ENCODE measurements at regions not wholly inside any gene's neighbourhood (a gene's known extent, or its start where the extent isn't known, plus 50 kb on each side); places are given as distances from the start of the nearest gene placed in this dataset.
A peak's percentile ranks its signal among the peaks of the same experiment; 100 is the strongest.

DNA sequence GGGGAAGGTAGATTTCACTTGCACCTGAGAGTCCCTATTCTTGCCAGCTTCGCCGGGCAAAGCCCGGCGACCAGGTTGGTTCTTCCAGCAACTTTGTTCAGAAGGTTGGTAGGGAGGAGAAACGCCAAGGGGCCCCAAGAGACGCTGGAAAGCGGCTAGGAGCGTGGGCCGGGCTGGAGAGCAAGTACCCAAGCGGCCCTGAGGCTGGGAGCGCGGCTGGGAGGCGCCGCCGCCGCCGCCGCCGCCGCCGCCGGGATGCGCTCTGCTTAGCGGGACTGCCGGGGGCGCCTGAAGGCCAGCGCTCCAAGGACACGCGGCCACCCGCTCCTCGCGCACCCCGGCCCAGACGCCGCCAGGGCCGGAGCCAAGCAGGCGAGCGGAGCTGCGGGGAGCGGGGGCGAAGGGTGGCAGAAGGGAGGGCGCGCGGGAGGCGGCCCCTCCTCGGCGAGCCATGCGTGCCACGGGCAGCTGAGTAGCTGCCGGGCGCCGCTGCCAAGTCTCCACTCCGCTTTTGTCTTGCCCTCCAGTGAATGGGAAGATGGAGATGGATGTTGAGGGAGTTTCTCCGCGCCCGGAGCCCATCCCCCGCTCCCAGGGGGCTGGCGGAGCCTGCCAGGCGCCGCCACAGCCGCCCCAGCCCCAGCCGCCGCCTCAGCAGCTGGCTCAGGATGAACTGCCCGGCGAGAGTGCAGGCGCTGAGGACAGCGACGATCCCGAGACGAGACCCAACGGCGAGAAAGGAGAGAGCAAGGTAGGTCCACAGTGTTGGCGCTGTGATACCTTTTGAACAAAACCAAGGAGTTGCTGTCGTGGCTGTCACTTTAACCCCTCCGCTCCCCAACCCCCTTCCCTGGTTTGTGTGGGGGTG, 227.4 kb upstream of the AZI2 start:
- no peak overlapping the region for H3K27ac Mint-ChIP-seq
- no peaks in the 10 kb centered on the region for H3K36me3 Mint-ChIP-seq (ENCODE audit: low read depth)
- intact Hi-C loops (cut with micrococcal nuclease) = loop anchor here (5.0 kb wide), 1 partner anchor 859 kb away; no protein-coding TSS in a partner anchor
- H3K4me1 Mint-ChIP-seq (ENCODE audit: low read depth) = peaks cover 9% of the 10 kb centered on the region
- no peak for DNase-seq (ENCODE audit: low spot score)
- peaks cover 45% of the 10 kb centered on the region for H3K27me3 Mint-ChIP-seq (ENCODE audit: insufficient read depth)
- no peaks in the 10 kb centered on the region for H3K9me3 Mint-ChIP-seq
- H3K4me3 Mint-ChIP-seq = no peak overlapping the region

DNA sequence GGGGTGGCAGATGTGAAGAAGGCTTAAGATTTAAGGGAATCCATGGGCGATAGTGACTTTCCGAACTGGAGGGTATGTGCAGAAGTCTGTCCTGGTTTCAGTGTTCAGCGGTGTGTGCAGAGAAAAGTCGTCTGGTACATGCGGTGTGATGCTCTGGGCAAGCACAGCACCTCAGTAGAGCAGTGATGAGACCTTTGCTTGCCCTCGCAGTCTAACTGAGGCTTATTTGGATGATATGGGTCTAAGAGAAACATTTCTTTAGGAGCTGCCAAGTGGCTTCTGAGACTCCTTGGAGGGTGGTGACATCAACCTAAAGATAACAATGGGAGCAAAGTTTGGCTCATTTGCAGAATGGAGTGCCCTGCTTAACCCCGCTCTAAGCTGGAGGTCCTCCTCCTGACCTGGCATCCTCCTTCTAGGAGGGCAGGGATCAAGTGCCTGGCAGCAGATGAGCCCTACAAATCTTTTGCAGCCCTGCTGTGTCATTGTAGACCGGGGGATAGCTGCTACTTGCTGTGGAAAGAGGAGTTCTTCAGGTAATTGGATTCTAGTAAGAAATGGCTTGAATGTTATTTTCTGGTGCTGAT, 228.1 kb upstream of the AZI2 start:
- Mint-ChIP-seq H3K4me1 (ENCODE audit: low read depth) (peaks cover 9% of the 10 kb centered on the region), H3K36me3 (ENCODE audit: low read depth) (no peaks in the 10 kb centered on the region), H3K9me3 (no peaks in the 10 kb centered on the region), H3K27ac (no peak overlapping the region), H3K27me3 (ENCODE audit: insufficient read depth) (peaks cover 45% of the 10 kb centered on the region), H3K4me3 (no peak overlapping the region)
- no peak for DNase-seq (ENCODE audit: low spot score)
- intact Hi-C loops (cut with micrococcal nuclease) = loop anchor here (5.0 kb wide), 1 partner anchor 859 kb away; no protein-coding TSS in a partner anchor

DNA sequence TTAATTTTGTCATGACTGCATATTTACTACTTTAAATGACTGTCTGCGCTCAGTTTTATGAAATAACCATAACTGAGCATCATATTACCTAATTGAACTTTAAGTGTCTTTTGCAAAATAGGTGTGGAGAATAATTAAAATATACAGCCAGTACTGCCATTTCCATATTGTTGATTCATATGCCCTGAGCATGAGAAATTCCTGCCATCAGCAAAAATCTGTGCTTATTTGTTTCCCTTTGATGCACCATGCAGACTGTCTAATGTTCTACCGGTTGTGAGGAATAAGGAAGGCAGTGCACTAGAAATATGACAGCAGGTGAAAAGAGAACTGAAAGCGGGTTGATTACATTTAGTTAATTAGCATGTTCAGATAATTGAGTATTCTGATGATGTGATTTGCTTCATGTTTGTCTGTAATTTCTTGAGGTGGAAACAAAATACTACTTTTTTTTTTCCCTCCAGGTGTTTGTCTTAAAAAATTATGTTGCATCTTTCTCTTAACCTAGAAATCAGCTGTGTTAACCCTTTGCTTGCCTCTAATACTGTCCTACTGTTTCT, 229.4 kb upstream of the AZI2 start:
- intact Hi-C loops (cut with micrococcal nuclease) = loop anchor here (5.0 kb wide), 1 partner anchor 861 kb away; no protein-coding TSS in a partner anchor
- H3K4me3 Mint-ChIP-seq = no peak overlapping the region
- no peaks in the 10 kb centered on the region for H3K9me3 Mint-ChIP-seq
- H3K36me3 Mint-ChIP-seq (ENCODE audit: low read depth) = no peaks in the 10 kb centered on the region
- peaks cover 44% of the 10 kb centered on the region for H3K27me3 Mint-ChIP-seq (ENCODE audit: insufficient read depth)
- peaks cover 9% of the 10 kb centered on the region for H3K4me1 Mint-ChIP-seq (ENCODE audit: low read depth)
- H3K27ac Mint-ChIP-seq = no peak overlapping the region
- no peak for DNase-seq (ENCODE audit: low spot score)

DNA sequence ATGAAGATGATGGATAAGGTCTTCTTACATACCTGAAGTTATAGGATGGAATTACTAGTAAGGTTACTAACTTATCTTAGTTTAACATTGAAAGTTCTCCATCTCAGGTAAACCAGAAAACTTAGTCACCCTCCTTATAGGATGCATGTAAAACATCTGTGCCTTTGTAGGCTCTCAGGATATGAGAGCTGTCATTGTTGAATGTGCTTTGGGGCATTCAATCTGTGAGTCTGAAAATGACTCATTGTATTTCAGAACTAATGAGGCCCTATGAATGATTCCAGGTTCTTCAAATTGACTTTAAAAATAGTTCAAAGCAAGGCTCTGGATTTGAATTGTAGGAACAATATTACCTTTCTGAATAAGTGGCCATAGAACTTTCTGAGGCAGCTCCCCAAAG, 237.7 kb upstream of the AZI2 start:
- Mint-ChIP-seq H3K9me3 (no peaks in the 10 kb centered on the region), H3K36me3 (ENCODE audit: low read depth) (no peaks in the 10 kb centered on the region), H3K27me3 (ENCODE audit: insufficient read depth) (no peaks in the 10 kb centered on the region), H3K27ac (no peak overlapping the region), H3K4me3 (no peak overlapping the region), H3K4me1 (ENCODE audit: low read depth) (no peaks in the 10 kb centered on the region)
- intact Hi-C loops (cut with micrococcal nuclease) = no loop called here
- no peak for DNase-seq (ENCODE audit: low spot score)

DNA sequence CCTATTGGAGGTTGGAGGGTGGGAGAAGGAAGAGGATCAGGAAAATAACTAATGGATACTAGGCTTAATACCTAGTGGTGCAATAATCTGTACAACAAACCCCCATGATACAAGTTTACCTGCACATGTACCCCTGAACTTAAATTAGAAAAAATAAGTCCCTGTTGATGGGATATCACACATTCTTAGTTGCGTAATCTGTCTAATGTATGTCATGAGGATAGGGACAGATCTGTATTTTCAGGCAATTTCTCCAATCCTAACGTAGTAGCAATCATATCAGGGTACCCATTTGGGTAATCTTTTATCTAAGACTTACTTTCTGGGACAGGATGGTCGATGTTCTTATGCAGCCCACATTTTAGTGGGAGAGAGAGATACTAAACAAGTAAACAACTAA, 239.1 kb upstream of the AZI2 start:
- no peaks in the 10 kb centered on the region for H3K36me3 Mint-ChIP-seq (ENCODE audit: low read depth)
- H3K4me3 Mint-ChIP-seq = no peak overlapping the region
- DNase-seq (ENCODE audit: low spot score) = no peak
- no peaks in the 10 kb centered on the region for H3K4me1 Mint-ChIP-seq (ENCODE audit: low read depth)
- no peaks in the 10 kb centered on the region for H3K9me3 Mint-ChIP-seq
- no peaks in the 10 kb centered on the region for H3K27me3 Mint-ChIP-seq (ENCODE audit: insufficient read depth)
- no peak overlapping the region for H3K27ac Mint-ChIP-seq
- intact Hi-C loops (cut with micrococcal nuclease) = no loop called here

DNA sequence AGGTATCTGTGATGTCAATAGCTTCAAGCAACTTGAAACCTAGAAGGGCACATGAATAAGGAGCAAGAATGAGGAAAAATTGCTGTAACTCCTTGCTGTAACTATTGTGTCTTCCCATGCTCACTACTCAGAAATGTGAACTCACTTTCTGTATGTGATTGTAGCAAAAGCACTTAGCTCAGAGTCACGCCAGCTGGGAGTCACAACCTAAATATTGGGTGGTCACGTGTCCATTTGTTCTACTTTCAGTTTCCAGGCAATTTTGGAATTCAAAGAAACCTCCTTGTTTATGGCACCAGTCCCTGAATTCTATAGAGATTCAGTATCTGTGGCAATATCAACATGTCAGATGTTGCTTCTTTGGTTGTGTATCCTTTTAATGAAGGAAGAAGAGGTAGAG, 241.6 kb upstream of the AZI2 start:
- Mint-ChIP-seq H3K4me3 (no peak overlapping the region), H3K27me3 (ENCODE audit: insufficient read depth) (no peaks in the 10 kb centered on the region), H3K27ac (no peak overlapping the region), H3K36me3 (ENCODE audit: low read depth) (no peaks in the 10 kb centered on the region), H3K4me1 (ENCODE audit: low read depth) (no peaks in the 10 kb centered on the region), H3K9me3 (no peaks in the 10 kb centered on the region)
- no peak for DNase-seq (ENCODE audit: low spot score)
- intact Hi-C loops (cut with micrococcal nuclease) = no loop called here

DNA sequence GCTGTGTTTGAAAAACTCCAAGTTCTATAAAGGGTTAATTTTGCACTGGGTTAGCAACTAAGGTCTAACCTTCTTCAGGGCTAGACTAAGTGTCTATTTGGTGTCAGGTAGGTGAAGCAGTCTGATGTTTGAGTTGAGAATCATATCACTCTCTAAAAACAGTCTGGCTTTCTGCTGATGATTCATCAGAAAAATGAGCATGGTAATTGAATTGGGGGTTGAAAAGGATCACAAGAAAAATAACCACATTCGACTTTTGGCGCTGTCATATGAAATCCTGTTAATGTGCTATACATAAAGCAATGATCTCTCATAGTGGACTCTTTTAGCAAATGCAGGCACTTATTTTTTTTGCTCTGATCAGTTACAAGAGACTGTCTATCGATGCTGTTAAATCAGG, 242.2 kb upstream of the AZI2 start:
- no peaks in the 10 kb centered on the region for H3K27me3 Mint-ChIP-seq (ENCODE audit: insufficient read depth)
- no peak overlapping the region for H3K27ac Mint-ChIP-seq
- H3K4me1 Mint-ChIP-seq (ENCODE audit: low read depth) = no peaks in the 10 kb centered on the region
- DNase-seq (ENCODE audit: low spot score) = no peak
- H3K9me3 Mint-ChIP-seq = no peaks in the 10 kb centered on the region
- H3K36me3 Mint-ChIP-seq (ENCODE audit: low read depth) = no peaks in the 10 kb centered on the region
- H3K4me3 Mint-ChIP-seq = no peak overlapping the region
- intact Hi-C loops (cut with micrococcal nuclease) = no loop called here

DNA sequence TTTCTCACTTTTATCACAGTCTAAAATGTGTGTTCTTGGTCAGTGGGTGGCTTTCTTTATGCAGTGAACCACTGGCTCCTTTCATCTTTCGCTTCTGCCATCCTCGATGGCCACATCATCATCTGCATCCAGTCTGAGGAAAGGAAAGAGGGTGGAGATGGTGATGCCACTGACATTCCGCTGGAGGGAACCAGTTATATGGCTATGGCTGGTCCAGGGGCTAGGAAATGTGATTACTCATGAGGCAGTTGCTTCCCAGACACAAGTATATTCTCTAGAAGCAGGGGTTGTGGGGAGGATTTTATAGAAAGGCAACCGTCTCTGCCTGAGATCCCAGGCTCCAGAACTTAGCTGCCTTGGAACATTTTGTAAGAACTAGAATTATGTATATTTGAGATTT, 246.7 kb upstream of the AZI2 start:
- Mint-ChIP-seq H3K9me3 (no peaks in the 10 kb centered on the region), H3K36me3 (ENCODE audit: low read depth) (no peaks in the 10 kb centered on the region), H3K27me3 (ENCODE audit: insufficient read depth) (no peaks in the 10 kb centered on the region), H3K4me1 (ENCODE audit: low read depth) (no peaks in the 10 kb centered on the region), H3K4me3 (no peak overlapping the region), H3K27ac (no peak overlapping the region)
- intact Hi-C loops (cut with micrococcal nuclease) = no loop called here
- no peak for DNase-seq (ENCODE audit: low spot score)

DNA sequence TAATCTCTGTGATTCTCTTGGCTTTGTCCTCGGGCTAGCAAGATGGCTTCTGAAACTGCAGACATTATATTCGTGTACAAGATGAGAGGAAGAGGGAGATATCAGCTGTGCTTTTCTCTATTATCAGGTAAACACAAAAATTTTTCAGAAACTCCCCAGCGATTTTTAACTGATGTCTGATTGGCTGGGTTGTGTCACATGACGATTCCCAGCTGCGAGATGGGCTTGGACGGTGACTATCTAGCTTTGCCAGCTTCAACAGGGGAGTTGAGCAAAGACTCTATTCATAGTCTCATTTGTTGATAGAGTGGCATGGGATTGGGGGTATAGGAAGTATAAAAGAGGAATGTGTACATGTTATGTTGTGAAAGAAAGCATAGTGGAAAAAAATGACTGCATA, 248.8 kb upstream of the AZI2 start:
- Mint-ChIP-seq H3K36me3 (ENCODE audit: low read depth) (no peaks in the 10 kb centered on the region), H3K4me1 (ENCODE audit: low read depth) (no peaks in the 10 kb centered on the region), H3K27me3 (ENCODE audit: insufficient read depth) (no peaks in the 10 kb centered on the region), H3K27ac (peak overlapping the region; percentile 54), H3K4me3 (no peak overlapping the region), H3K9me3 (no peaks in the 10 kb centered on the region)
- intact Hi-C loops (cut with micrococcal nuclease) = no loop called here
- no peak for DNase-seq (ENCODE audit: low spot score)

DNA sequence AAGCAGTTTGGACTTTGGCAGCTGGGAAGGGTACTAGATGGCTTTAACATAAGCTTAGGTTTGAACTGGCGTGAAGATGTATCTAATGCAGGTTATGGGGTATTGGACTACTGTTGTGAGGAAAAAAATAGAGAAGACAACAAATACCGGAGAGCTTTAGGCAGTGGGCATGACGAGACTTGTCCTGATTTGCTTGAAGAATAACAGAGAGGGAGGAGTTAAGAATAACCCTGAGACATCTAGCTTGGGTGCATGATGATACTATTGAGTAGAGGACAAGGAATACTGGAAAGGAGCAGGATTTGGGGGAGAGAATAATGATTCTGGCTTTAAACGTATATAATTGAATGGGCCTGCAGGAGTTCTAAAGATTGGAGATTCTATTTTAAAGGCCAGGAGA, 249.5 kb upstream of the AZI2 start:
- intact Hi-C loops (cut with micrococcal nuclease) = no loop called here
- DNase-seq (ENCODE audit: low spot score) = no peak
- no peaks in the 10 kb centered on the region for H3K36me3 Mint-ChIP-seq (ENCODE audit: low read depth)
- no peaks in the 10 kb centered on the region for H3K9me3 Mint-ChIP-seq
- H3K27me3 Mint-ChIP-seq (ENCODE audit: insufficient read depth) = peaks cover under 1% of the 10 kb centered on the region
- no peak overlapping the region for H3K4me3 Mint-ChIP-seq
- H3K27ac Mint-ChIP-seq = no peak overlapping the region
- H3K4me1 Mint-ChIP-seq (ENCODE audit: low read depth) = no peaks in the 10 kb centered on the region

DNA sequence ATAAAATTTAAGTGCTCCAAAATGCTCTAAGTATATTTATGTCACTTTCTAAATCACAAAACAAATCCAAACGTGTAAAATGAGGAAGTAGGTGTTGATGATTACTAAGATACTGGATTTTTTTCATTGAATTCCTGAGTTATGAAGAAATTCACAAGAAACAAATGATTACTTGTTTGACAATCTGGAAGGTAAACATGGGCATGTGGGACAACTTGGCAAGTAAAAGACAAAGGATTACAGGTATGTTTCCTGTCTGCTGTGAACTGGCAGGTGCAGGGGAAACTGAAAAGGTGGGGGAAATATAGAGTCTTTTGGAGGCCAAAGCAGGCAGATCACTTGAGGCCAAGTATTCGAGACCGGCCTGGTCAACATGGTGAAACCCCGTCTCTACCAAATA, 252.7 kb upstream of the AZI2 start:
- no peak overlapping the region for H3K4me3 Mint-ChIP-seq
- H3K4me1 Mint-ChIP-seq (ENCODE audit: low read depth) = no peaks in the 10 kb centered on the region
- no peaks in the 10 kb centered on the region for H3K9me3 Mint-ChIP-seq
- peaks cover 2% of the 10 kb centered on the region for H3K27me3 Mint-ChIP-seq (ENCODE audit: insufficient read depth)
- intact Hi-C loops (cut with micrococcal nuclease) = no loop called here
- no peak overlapping the region for H3K27ac Mint-ChIP-seq
- no peak for DNase-seq (ENCODE audit: low spot score)
- H3K36me3 Mint-ChIP-seq (ENCODE audit: low read depth) = no peaks in the 10 kb centered on the region

DNA sequence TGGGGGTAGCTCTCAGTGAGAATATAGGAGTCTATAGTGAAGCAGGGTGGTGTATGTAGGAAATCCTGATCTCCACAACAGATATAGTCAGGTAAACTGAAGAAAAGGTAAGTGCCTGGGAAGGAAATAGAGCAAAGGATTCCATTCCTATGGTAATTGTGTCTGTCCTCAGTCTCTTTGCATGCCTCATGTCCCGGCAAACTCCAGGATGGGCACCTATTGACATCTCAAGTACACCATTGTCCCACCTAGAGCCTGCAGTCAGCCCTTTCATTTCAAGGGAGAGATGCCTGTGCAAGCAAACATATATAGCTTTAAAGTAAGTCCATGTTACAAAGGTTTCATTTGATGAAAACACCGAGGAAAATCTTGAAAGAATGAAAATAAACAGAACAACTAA, 257.7 kb upstream of the AZI2 start:
- no peaks in the 10 kb centered on the region for H3K36me3 Mint-ChIP-seq (ENCODE audit: low read depth)
- peaks cover 2% of the 10 kb centered on the region for H3K27me3 Mint-ChIP-seq (ENCODE audit: insufficient read depth)
- H3K9me3 Mint-ChIP-seq = no peaks in the 10 kb centered on the region
- intact Hi-C loops (cut with micrococcal nuclease) = no loop called here
- no peak overlapping the region for H3K27ac Mint-ChIP-seq
- H3K4me1 Mint-ChIP-seq (ENCODE audit: low read depth) = no peaks in the 10 kb centered on the region
- no peak overlapping the region for H3K4me3 Mint-ChIP-seq
- DNase-seq (ENCODE audit: low spot score) = no peak

DNA sequence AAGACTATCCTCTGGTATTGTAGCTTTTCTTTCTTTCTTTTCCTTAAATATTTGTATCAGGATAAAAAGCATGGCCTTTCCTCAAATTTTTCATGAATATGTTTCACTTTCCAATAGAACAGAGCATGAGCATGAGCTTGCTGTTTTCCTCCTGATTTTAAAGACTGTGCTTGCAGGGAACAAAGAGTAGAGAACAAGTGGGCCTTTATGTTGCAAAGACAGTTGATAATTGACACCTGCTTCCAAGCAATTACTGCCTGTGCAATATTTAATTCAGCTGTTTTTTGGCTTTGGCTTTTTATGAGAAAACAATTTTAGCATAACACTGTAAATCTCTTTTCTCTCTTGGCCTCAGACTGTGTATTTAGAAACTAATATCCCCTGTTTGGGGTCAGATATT, 263.6 kb upstream of the AZI2 start:
- H3K27me3 Mint-ChIP-seq (ENCODE audit: insufficient read depth) = no peaks in the 10 kb centered on the region
- DNase-seq (ENCODE audit: low spot score) = no peak
- no peak overlapping the region for H3K27ac Mint-ChIP-seq
- no peaks in the 10 kb centered on the region for H3K4me1 Mint-ChIP-seq (ENCODE audit: low read depth)
- no peak overlapping the region for H3K4me3 Mint-ChIP-seq
- intact Hi-C loops (cut with micrococcal nuclease) = no loop called here
- no peaks in the 10 kb centered on the region for H3K9me3 Mint-ChIP-seq
- no peaks in the 10 kb centered on the region for H3K36me3 Mint-ChIP-seq (ENCODE audit: low read depth)
